ENCODE measurements at regions not wholly inside any gene's neighbourhood (a gene's known extent, or its start where the extent isn't known, plus 50 kb on each side); places are given as distances from the start of the nearest gene placed in this dataset.

DNA sequence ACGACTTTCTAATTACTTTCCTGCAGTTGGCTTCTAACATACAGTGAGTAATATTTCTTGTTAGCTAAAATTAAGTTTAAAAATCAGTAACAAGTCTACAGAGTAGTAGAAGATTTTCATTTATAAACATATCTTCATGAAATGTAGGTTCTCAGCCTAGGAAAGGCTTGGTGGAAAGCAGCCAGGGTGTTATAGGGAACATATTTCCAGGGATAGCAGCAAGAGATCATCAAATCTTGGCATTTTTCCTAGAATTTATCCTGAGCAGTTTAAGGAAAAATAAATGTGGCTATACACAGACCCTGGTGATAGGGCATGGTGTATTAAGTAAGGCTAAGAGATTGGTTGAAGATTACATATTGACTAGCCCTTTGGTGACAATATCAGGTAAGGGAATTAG is 203.5 kb upstream of the NEGR1 start:
- TF ChIP-seq, protein P1, sequence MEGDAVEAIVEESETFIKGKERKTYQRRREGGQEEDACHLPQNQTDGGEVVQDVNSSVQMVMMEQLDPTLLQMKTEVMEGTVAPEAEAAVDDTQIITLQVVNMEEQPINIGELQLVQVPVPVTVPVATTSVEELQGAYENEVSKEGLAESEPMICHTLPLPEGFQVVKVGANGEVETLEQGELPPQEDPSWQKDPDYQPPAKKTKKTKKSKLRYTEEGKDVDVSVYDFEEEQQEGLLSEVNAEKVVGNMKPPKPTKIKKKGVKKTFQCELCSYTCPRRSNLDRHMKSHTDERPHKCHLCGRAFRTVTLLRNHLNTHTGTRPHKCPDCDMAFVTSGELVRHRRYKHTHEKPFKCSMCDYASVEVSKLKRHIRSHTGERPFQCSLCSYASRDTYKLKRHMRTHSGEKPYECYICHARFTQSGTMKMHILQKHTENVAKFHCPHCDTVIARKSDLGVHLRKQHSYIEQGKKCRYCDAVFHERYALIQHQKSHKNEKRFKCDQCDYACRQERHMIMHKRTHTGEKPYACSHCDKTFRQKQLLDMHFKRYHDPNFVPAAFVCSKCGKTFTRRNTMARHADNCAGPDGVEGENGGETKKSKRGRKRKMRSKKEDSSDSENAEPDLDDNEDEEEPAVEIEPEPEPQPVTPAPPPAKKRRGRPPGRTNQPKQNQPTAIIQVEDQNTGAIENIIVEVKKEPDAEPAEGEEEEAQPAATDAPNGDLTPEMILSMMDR (conservative IDR thresholded peaks at IDR 0.05; ENCODE audit: low read depth in 2 of 2) = no peak
- TF ChIP-seq POLR2AphosphoS5 (IDR thresholded peaks at IDR 0.05; ENCODE audit: low read depth) (no peak), REST (IDR thresholded peaks at IDR 0.05; ENCODE audit: unreplicated experiment) (no peak), EZH2 (IDR thresholded peaks at IDR 0.05; ENCODE audit: low read depth, unreplicated experiment) (no peak), CREB1 (CRISPR knock-in tag; IDR thresholded peaks at IDR 0.05; ENCODE audit: low read depth) (no peak), EZH2phosphoT487 (IDR thresholded peaks at IDR 0.05; ENCODE audit: unreplicated experiment) (no peak), JUNB (IDR thresholded peaks at IDR 0.05; ENCODE audit: unreplicated experiment) (no peak)

All from GM23338 (cell line).